ENCODE measurements at regions not wholly inside any gene's neighbourhood (a gene's known extent, or its start where the extent isn't known, plus 50 kb on each side); places are given as distances from the start of the nearest gene placed in this dataset.

GRCh38 chr20:19901226-19901625 lies 115.9 kb upstream of the NAA20 start:
- TF ChIP-seq CTCF (IDR thresholded peaks at IDR 0.05; ENCODE audit: low read length, missing control alignments) = no peak
- no peak for DNase-seq (ENCODE audit: low read depth)
- no peak overlapping the region for H3K4me3 ChIP-seq (replicated peaks; ENCODE audit: low read depth, low read length)

GRCh38 chr20:19903168-19903811 lies 113.9 kb upstream of the NAA20 start:
- no peak overlapping the region for H3K4me3 ChIP-seq (replicated peaks; ENCODE audit: low read depth, low read length)
- DNase-seq (ENCODE audit: low read depth) = peak; percentile 57
- TF ChIP-seq CTCF (IDR thresholded peaks at IDR 0.05; ENCODE audit: low read length, missing control alignments) = no peak

- DNase-seq (ENCODE audit: low read depth) = peak; percentile 54
- no peak for TF ChIP-seq CTCF (IDR thresholded peaks at IDR 0.05; ENCODE audit: low read length, missing control alignments)
Observed at GRCh38 chr20:19907326-19908056, 109.7 kb upstream of the NAA20 start.

GRCh38 chr20:19908576-19908975 lies 108.6 kb upstream of the NAA20 start:
- DNase-seq (ENCODE audit: low read depth) = no peak

More at GRCh38 chr20:19907326-19908056, 109.7 kb upstream of the NAA20 start:
- H3K4me3 ChIP-seq (replicated peaks; ENCODE audit: low read depth, low read length) = no peak overlapping the region

GRCh38 chr20:19909725-19910124 lies 107.4 kb upstream of the NAA20 start:
- DNase-seq (ENCODE audit: low read depth) = peak; percentile 63
- TF ChIP-seq CTCF (IDR thresholded peaks at IDR 0.05; ENCODE audit: low read length, missing control alignments) = no peak
- H3K4me3 ChIP-seq (replicated peaks; ENCODE audit: low read depth, low read length) = no peak overlapping the region

More at GRCh38 chr20:19908576-19908975, 108.6 kb upstream of the NAA20 start:
- no peak for TF ChIP-seq CTCF (IDR thresholded peaks at IDR 0.05; ENCODE audit: low read length, missing control alignments)
- no peak overlapping the region for H3K4me3 ChIP-seq (replicated peaks; ENCODE audit: low read depth, low read length)

GRCh38 chr20:19911810-19912382 lies 105.3 kb upstream of the NAA20 start:
- DNase-seq (ENCODE audit: low read depth) = no peak
- H3K4me3 ChIP-seq (replicated peaks; ENCODE audit: low read depth, low read length) = no peak overlapping the region
- TF ChIP-seq CTCF (IDR thresholded peaks at IDR 0.05; ENCODE audit: low read length, missing control alignments) = no peak
